Upper lobe of left lung (tissue), 6 donors: ENCODE measurements at regions not wholly inside any gene's neighbourhood (a gene's known extent, or its start where the extent isn't known, plus 50 kb on each side); places are given as distances from the start of the nearest gene placed in this dataset.

Experiments used
- ATAC-seq, 2 donors: fragments of 200-7000 bp; cut with Tn5 transposase; one replicate each; pipeline ENCODE4 v1.9.1; 2022; ENCODE audit warnings: mild to moderate bottlenecking in 2 of 2, moderate library complexity in 2 of 2; ENCODE audit not compliant: low FRiP score in 2 of 2
- DNase-seq, 2 donors: peaks; one replicate each; pipeline ENCODE4 v3.0.0-alpha.2; 2019 to 2020
- H3K27ac ChIP-seq, 4 donors: fragments of 200-600 bp; sonication (generic); one replicate each; pipeline ENCODE4 v1.5.1; 2016 to 2019
- H3K27me3 ChIP-seq, 4 donors: fragments of 200-600 bp; sonication (generic); one replicate each; pipeline ENCODE4 v1.5.1; 2017 to 2019
- H3K36me3 ChIP-seq, 4 donors: fragments of 200-600 bp; sonication (generic); one replicate each; pipeline ENCODE4 v1.5.1; 2016 to 2019
- H3K4me1 ChIP-seq, 4 donors: fragments of 200-600 bp; sonication (generic); one replicate each; pipeline ENCODE4 v1.5.1; 2018 to 2019
- H3K4me3 ChIP-seq, 4 donors: fragments of 200-600 bp; sonication (generic); one replicate each; pipeline ENCODE4 v1.5.1; 2017 to 2019; ENCODE audit warnings: mild to moderate bottlenecking in 2 of 4, moderate library complexity in 1 of 4
- H3K9me3 ChIP-seq, 4 donors: fragments of 200-600 bp; sonication (generic); one replicate each; pipeline ENCODE4 v1.5.1; 2018 to 2019
- EP300 ChIP-seq, 4 donors: sonication (generic); formaldehyde crosslinking; IDR thresholded peaks; one replicate each; pipeline ENCODE4 v1.5.1; 2017; ENCODE audit warnings: antibody characterized with exemption in 4 of 4, control low read depth in 2 of 4
- POLR2A ChIP-seq, 4 donors: fragments of 450-650 bp; IDR thresholded peaks; one replicate each; pipeline ENCODE4 v1.5.1; 2016 to 2017; ENCODE audit warnings: antibody characterized with exemption in 4 of 4, mild to moderate bottlenecking in 2 of 4
- POLR2AphosphoS5 ChIP-seq, 2 donors: sonication (generic); formaldehyde crosslinking; IDR thresholded peaks; one replicate each; pipeline ENCODE4 v1.5.1; 2017; ENCODE audit warnings: antibody characterized with exemption in 2 of 2
- WGBS, 2 donors: methylation state at CpG; one replicate each; pipeline ENCODE4 v1.1.5; 2017 to 2018; 5-methylcytosine and 5-hydroxymethylcytosine counted together
- TF ChIP-seq, protein P1 (sequence below), 6 experiments: fragments of 450-650 bp in 4 of 6; fragments of 200-600 bp in 2 of 6; sonication (generic) in 2 of 6; IDR thresholded peaks; one replicate each; pipeline ENCODE4 v1.5.1; 2016 to 2019; ENCODE audit warnings: antibody characterized with exemption in 6 of 6
- donor health status: DM: no; HTN: no; CAD: no; lungs with moderate emphysema.
- donor health status: DM: no; HTN: yes; CAD: no; lungs with severe emphysema.

DNA sequence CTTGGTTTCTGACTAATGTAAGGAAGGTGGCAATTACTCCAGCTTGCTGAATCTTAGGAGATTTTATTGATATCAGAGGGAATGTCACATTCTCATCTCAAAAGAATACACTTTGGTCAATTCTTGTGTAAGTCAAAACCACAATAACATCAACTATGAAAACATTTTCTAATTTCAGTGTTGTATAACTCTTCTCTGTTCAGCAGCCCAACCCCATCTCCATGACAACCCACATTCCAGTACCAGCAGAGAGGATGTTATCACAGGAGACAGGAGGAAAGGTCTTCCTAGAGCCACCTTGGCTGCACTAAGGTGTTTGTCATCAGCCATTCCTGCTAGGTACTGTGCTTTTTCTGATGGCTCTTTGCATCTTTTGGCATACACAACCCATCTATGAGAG, 529.1 kb upstream of the BRINP1 start:
- TF ChIP-seq, protein P1, sequence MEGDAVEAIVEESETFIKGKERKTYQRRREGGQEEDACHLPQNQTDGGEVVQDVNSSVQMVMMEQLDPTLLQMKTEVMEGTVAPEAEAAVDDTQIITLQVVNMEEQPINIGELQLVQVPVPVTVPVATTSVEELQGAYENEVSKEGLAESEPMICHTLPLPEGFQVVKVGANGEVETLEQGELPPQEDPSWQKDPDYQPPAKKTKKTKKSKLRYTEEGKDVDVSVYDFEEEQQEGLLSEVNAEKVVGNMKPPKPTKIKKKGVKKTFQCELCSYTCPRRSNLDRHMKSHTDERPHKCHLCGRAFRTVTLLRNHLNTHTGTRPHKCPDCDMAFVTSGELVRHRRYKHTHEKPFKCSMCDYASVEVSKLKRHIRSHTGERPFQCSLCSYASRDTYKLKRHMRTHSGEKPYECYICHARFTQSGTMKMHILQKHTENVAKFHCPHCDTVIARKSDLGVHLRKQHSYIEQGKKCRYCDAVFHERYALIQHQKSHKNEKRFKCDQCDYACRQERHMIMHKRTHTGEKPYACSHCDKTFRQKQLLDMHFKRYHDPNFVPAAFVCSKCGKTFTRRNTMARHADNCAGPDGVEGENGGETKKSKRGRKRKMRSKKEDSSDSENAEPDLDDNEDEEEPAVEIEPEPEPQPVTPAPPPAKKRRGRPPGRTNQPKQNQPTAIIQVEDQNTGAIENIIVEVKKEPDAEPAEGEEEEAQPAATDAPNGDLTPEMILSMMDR (IDR thresholded peaks at IDR 0.05), result no peak
- TF ChIP-seq POLR2AphosphoS5 (IDR thresholded peaks at IDR 0.05), result no peak
- no peak for TF ChIP-seq POLR2A (IDR thresholded peaks at IDR 0.05)
- no peak for TF ChIP-seq EP300 (IDR thresholded peaks at IDR 0.05)
- Histone ChIP-seq H3K27ac (no peak overlapping the region), H3K36me3 (no peaks in the 10 kb centered on the region), H3K27me3 (no peaks in the 10 kb centered on the region), H3K4me1 (no peaks in the 10 kb centered on the region), H3K9me3 (no peaks in the 10 kb centered on the region), H3K4me3 (no peak overlapping the region)
- no peak for DNase-seq
- ATAC-seq, result no peak

- no peaks in the 10 kb centered on the region for H3K9me3 ChIP-seq
- no peaks in the 10 kb centered on the region for H3K27me3 ChIP-seq
- ATAC-seq (no peak), DNase-seq (no peak)
- no peak for TF ChIP-seq POLR2A (IDR thresholded peaks at IDR 0.05)
- TF ChIP-seq POLR2AphosphoS5 (IDR thresholded peaks at IDR 0.05), result no peak
- TF ChIP-seq, protein P1 (IDR thresholded peaks at IDR 0.05), result no peak
- TF ChIP-seq EP300 (IDR thresholded peaks at IDR 0.05), result no peak
- 63% methylated on average over 2 of the region's 2 CpGs for WGBS, 2 donors
- no peak overlapping the region for H3K4me3 ChIP-seq
- H3K36me3 ChIP-seq, result no peaks in the 10 kb centered on the region
- H3K4me1 ChIP-seq, result no peaks in the 10 kb centered on the region
- H3K27ac ChIP-seq, result no peak overlapping the region
These were observed 515.2 kb upstream of the BRINP1 start for GRCh38 chr9:119884438-119884837.

- Histone ChIP-seq H3K4me1 (no peaks in the 10 kb centered on the region), H3K27ac (no peak overlapping the region), H3K27me3 (no peaks in the 10 kb centered on the region), H3K9me3 (no peaks in the 10 kb centered on the region), H3K36me3 (no peaks in the 10 kb centered on the region), H3K4me3 (no peak overlapping the region)
- no peak for TF ChIP-seq POLR2AphosphoS5 (IDR thresholded peaks at IDR 0.05)
- no peak for TF ChIP-seq POLR2A (IDR thresholded peaks at IDR 0.05)
- TF ChIP-seq, protein P1 (IDR thresholded peaks at IDR 0.05), result no peak
- TF ChIP-seq EP300 (IDR thresholded peaks at IDR 0.05), result no peak
- 81 to 87% methylated on average over 6 of the region's 6 CpGs for WGBS, 2 donors
- ATAC-seq, result no peak
- no peak for DNase-seq
These were observed 512.7 kb upstream of the BRINP1 start for GRCh38 chr9:119881898-119882297.

GRCh38 chr9:119880361-119880760, 511.1 kb upstream of the BRINP1 start:
- no peaks in the 10 kb centered on the region for H3K9me3 ChIP-seq
- no peak for DNase-seq
- no peak for ATAC-seq
- TF ChIP-seq EP300 (IDR thresholded peaks at IDR 0.05) (no peak), POLR2AphosphoS5 (IDR thresholded peaks at IDR 0.05) (no peak), POLR2A (IDR thresholded peaks at IDR 0.05) (no peak)
- TF ChIP-seq, protein P1 (IDR thresholded peaks at IDR 0.05), result no peak
- H3K4me3 ChIP-seq, result no peak overlapping the region
- 81 to 87% methylated on average over 3 of the region's 3 CpGs for WGBS, 2 donors
- no peak overlapping the region for H3K27ac ChIP-seq
- no peaks in the 10 kb centered on the region for H3K4me1 ChIP-seq
- no peaks in the 10 kb centered on the region for H3K27me3 ChIP-seq
- H3K36me3 ChIP-seq, result no peaks in the 10 kb centered on the region

GRCh38 chr9:119877306-119877705, 508.1 kb upstream of the BRINP1 start:
- H3K9me3 ChIP-seq, result no peaks in the 10 kb centered on the region
- 80 to 87% methylated on average over 6 of the region's 6 CpGs for WGBS, 2 donors

More at GRCh38 chr9:119877306-119877705, 508.1 kb upstream of the BRINP1 start:
- Histone ChIP-seq H3K27me3 (no peaks in the 10 kb centered on the region), H3K27ac (no peak overlapping the region), H3K4me1 (no peaks in the 10 kb centered on the region), H3K36me3 (no peaks in the 10 kb centered on the region), H3K4me3 (no peak overlapping the region)
- DNase-seq (no peak), ATAC-seq (no peak)
- TF ChIP-seq EP300 (IDR thresholded peaks at IDR 0.05), result no peak
- TF ChIP-seq POLR2A (IDR thresholded peaks at IDR 0.05), result no peak
- TF ChIP-seq, protein P1 (IDR thresholded peaks at IDR 0.05), result no peak
- no peak for TF ChIP-seq POLR2AphosphoS5 (IDR thresholded peaks at IDR 0.05)
